Medulla oblongata (tissue), 1 donor: ENCODE measurements at regions not wholly inside any gene's neighbourhood (a gene's known extent, or its start where the extent isn't known, plus 50 kb on each side); places are given as distances from the start of the nearest gene placed in this dataset.
"Not testable (repeated sequence)": the region's sequence is repeated elsewhere in the genome, so short reads cannot be mapped to it uniquely, and the experiment has no call there.

Source experiments
- DNase-seq: peaks from one replicate; pipeline ENCODE4 v3.0.0-alpha.2; 2015; ENCODE audit errors: extremely low spot score

- not testable (repeated sequence) for DNase-seq
Measured at GRCh38 chr1:149635290-149635899, 51.7 kb downstream of the PPIAL4C start.

- DNase-seq, result peak; percentile 93
Measured at GRCh38 chr1:149636286-149637122, 52.9 kb downstream of the PPIAL4C start.

- peak; percentile 1 for DNase-seq
Measured at GRCh38 chr1:149638481-149638880, 54.8 kb downstream of the PPIAL4C start.

GRCh38 chr1:149638901-149639658, 55.4 kb downstream of the PPIAL4C start:
- DNase-seq, result not testable (repeated sequence)

- not testable (repeated sequence) for DNase-seq
Measured at GRCh38 chr1:149641179-149641578, 57.5 kb downstream of the PPIAL4C start.

GRCh38 chr1:149644818-149645217, 61.2 kb downstream of the PPIAL4C start:
- DNase-seq, result not testable (repeated sequence)

- not testable (repeated sequence) for DNase-seq
Measured at GRCh38 chr1:149646360-149647017, 62.8 kb downstream of the PPIAL4C start.

GRCh38 chr1:149647018-149647373, 63.3 kb downstream of the PPIAL4C start:
- DNase-seq, result not testable (repeated sequence)

GRCh38 chr1:149657750-149658149, 74.1 kb downstream of the PPIAL4C start:
- DNase-seq, result not testable (repeated sequence)

GRCh38 chr1:149658175-149658574, 74.5 kb downstream of the PPIAL4C start:
- not testable (repeated sequence) for DNase-seq

GRCh38 chr1:149664624-149665023, 81.0 kb downstream of the PPIAL4C start:
- DNase-seq, result not testable (repeated sequence)

GRCh38 chr1:149665033-149665432, 81.4 kb downstream of the PPIAL4C start:
- not testable (repeated sequence) for DNase-seq

GRCh38 chr1:149665528-149665927, 81.9 kb downstream of the PPIAL4C start:
- not testable (repeated sequence) for DNase-seq

GRCh38 chr1:149673231-149673909, 89.7 kb downstream of the PPIAL4C start:
- DNase-seq, result peak; percentile 1

GRCh38 chr1:149674921-149675320, 91.3 kb downstream of the PPIAL4C start:
- not testable (repeated sequence) for DNase-seq

GRCh38 chr1:149677359-149677758, 93.7 kb downstream of the PPIAL4C start:
- not testable (repeated sequence) for DNase-seq

- not testable (repeated sequence) for DNase-seq
Measured at GRCh38 chr1:149686593-149687238, 95.8 kb upstream of the FCGR1A start.

- DNase-seq, result not testable (repeated sequence)
Measured at GRCh38 chr1:149691399-149691798, 91.1 kb upstream of the FCGR1A start.

GRCh38 chr1:149692804-149693539, 89.5 kb upstream of the FCGR1A start:
- not testable (repeated sequence) for DNase-seq

GRCh38 chr1:149695066-149695465, 87.4 kb upstream of the FCGR1A start:
- not testable (repeated sequence) for DNase-seq
